GM12874 (cell line): ENCODE measurements at regions not wholly inside any gene's neighbourhood (a gene's known extent, or its start where the extent isn't known, plus 50 kb on each side); places are given as distances from the start of the nearest gene placed in this dataset.

Experiments used
- TF ChIP-seq, protein P1 (sequence below): IDR thresholded peaks from 2 replicates; pipeline ENCODE4 v1.5.1; 2011; ENCODE audit warnings: low read depth, mild to moderate bottlenecking, control low read depth, low read length, moderate library complexity; ENCODE audit not compliant: insufficient read depth

DNA sequence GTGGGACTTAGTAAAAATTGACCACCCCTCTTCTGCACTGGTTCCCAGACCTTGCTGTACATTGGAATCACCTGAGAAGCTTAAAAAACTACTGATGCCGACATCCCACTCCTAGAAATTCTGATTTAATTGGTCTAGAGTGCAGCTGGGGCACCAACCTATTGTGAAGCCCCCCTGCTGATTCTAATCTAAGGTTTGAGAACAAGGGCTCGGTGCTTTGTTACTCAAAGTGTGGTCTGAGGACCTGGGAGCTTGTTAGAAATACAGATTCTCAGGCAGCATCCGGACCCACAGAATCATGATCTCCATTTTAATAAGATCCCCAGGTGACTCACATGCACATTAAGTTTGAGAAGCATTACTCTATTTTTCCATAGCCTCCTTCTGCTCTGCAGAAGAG is 57.8 kb upstream of the LPAR1 start:
- TF ChIP-seq, protein P1, sequence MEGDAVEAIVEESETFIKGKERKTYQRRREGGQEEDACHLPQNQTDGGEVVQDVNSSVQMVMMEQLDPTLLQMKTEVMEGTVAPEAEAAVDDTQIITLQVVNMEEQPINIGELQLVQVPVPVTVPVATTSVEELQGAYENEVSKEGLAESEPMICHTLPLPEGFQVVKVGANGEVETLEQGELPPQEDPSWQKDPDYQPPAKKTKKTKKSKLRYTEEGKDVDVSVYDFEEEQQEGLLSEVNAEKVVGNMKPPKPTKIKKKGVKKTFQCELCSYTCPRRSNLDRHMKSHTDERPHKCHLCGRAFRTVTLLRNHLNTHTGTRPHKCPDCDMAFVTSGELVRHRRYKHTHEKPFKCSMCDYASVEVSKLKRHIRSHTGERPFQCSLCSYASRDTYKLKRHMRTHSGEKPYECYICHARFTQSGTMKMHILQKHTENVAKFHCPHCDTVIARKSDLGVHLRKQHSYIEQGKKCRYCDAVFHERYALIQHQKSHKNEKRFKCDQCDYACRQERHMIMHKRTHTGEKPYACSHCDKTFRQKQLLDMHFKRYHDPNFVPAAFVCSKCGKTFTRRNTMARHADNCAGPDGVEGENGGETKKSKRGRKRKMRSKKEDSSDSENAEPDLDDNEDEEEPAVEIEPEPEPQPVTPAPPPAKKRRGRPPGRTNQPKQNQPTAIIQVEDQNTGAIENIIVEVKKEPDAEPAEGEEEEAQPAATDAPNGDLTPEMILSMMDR, result no peak

DNA sequence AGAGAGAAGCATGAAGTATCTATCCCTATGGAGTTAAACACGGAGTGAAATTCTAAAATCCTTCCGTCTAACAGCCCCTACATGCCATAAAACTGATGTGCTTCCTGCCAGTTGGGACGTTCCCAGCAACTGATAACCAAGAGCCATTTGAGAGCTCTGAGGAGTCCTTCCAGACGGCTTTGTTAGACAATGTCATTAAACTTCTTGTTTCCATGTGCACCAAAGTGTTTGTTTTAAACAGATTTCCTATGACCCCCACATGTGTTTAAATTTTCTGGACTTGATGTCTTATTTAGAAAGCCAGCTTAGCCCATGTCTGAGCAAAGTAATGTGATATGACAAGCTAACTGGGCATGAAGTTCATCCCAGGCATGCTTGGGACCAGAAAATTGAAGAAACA is 57.2 kb upstream of the LPAR1 start:
- TF ChIP-seq, protein P1, result no peak

DNA sequence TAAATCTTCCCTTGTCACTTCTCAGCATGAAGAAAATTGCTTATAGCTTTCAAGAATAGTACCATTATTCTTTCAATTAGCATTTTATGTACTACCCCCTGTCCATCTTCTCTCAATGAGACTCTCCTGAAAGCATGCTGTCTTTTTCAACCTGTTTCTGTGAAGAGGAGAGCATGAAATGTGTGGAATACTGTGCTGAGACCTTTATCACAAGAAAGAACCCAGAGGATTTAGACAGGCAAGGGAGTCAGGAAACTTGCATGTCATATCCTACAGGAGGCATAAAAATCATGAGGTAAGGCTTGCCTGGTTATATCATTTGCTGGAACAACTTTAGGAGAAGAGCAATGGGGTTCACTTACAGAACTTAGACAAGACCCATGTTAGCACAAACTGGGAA is 56.7 kb upstream of the LPAR1 start:
- TF ChIP-seq, protein P1, result no peak

DNA sequence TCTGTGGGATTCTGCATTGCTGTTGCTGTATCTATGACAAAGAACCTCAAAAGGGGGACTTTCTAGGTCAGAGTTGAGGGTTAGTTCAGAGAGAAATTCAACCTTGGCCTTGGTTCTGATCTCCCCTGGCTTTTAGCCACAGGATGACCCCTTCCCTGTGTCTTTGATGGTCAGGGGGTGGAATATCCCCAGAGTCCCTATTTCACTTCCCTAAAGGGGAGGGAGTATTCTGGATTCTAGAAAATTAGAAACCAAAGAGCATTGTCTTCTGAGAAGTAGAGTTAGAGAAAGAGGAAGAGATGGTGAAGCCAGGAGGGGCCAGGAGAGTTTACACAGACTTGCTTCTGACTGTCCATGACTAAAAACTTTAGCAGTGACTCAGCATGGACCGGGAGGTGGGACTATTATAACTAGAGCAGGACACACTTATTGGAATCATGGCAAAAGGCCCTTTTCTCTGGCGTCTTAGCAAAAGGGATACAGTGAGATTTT is 56.2 kb upstream of the LPAR1 start:
- TF ChIP-seq, protein P1, result no peak
